ENCODE measurements at regions not wholly inside any gene's neighbourhood (a gene's known extent, or its start where the extent isn't known, plus 50 kb on each side); places are given as distances from the start of the nearest gene placed in this dataset.

DNA sequence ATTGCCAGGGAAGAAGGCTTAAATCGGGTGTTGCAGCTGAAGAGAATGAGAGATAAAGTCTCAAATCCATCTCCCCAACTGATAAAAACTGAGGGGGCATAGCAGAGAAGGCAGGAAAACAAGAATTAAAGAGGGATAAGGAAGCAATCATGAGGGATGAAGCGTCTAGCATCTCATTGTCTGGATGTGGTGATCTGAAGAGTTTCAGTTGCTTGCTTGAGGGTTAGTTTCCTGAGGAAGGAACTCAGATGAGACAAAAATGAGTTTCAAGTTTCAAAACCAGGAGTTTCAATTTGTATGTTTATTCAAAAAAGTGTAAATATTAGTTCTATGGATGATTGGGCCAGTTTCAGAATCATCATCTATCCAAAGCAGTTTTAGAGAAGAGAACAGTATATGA, 496.9 kb downstream of the RAB28 start:
- TF ChIP-seq EP300 (IDR thresholded peaks at IDR 0.05) (no peak), POLR2AphosphoS5 (IDR thresholded peaks at IDR 0.05) (no peak)
- TF ChIP-seq, protein P1, sequence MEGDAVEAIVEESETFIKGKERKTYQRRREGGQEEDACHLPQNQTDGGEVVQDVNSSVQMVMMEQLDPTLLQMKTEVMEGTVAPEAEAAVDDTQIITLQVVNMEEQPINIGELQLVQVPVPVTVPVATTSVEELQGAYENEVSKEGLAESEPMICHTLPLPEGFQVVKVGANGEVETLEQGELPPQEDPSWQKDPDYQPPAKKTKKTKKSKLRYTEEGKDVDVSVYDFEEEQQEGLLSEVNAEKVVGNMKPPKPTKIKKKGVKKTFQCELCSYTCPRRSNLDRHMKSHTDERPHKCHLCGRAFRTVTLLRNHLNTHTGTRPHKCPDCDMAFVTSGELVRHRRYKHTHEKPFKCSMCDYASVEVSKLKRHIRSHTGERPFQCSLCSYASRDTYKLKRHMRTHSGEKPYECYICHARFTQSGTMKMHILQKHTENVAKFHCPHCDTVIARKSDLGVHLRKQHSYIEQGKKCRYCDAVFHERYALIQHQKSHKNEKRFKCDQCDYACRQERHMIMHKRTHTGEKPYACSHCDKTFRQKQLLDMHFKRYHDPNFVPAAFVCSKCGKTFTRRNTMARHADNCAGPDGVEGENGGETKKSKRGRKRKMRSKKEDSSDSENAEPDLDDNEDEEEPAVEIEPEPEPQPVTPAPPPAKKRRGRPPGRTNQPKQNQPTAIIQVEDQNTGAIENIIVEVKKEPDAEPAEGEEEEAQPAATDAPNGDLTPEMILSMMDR (IDR thresholded peaks at IDR 0.05): no peak

Measured in sigmoid colon (tissue), 4 donors.